Smooth muscle cell (in vitro differentiated cells): ENCODE measurements at regions not wholly inside any gene's neighbourhood (a gene's known extent, or its start where the extent isn't known, plus 50 kb on each side); places are given as distances from the start of the nearest gene placed in this dataset.

Experiments
- DNase-seq: peaks from one replicate; lab custom pipeline; 2025; ENCODE audit not compliant: unreplicated experiment; lab: John Stamatoyannopoulos, UW
- H2AFZ ChIP-seq: fragments of 200-600 bp; sonication (generic); 2 replicates; pipeline ENCODE4 v1.6.0; 2016; ENCODE audit warnings: antibody characterized with exemption, low read depth, mild to moderate bottlenecking
- H3F3A ChIP-seq: fragments of 200-600 bp; sonication (generic); 2 replicates; pipeline ENCODE4 v1.6.0; 2017; ENCODE audit warnings: antibody characterized with exemption, low read depth
- H3K27ac ChIP-seq: fragments of 200-600 bp; sonication (generic); 2 replicates; pipeline ENCODE4 v1.5.1; 2016; ENCODE audit warnings: low read depth, mild to moderate bottlenecking
- H3K27me3 ChIP-seq: fragments of 200-600 bp; sonication (generic); 2 replicates; pipeline ENCODE4 v1.6.1; 2016; ENCODE audit warnings: low read depth, mild to moderate bottlenecking
- H3K36me3 ChIP-seq: fragments of 200-600 bp; sonication (generic); 2 replicates; pipeline ENCODE4 v1.5.1; 2016; ENCODE audit warnings: low read depth
- H3K4me1 ChIP-seq: fragments of 200-600 bp; sonication (generic); 2 replicates; pipeline ENCODE4 v1.5.1; 2016; ENCODE audit warnings: low read depth
- H3K4me2 ChIP-seq: fragments of 200-600 bp; sonication (generic); 2 replicates; pipeline ENCODE4 v1.6.0; 2016; ENCODE audit warnings: mild to moderate bottlenecking
- H3K4me3 ChIP-seq: fragments of 200-600 bp; sonication (generic); 2 replicates; pipeline ENCODE4 v1.5.1; 2016; ENCODE audit warnings: mild to moderate bottlenecking
- H3K79me2 ChIP-seq: fragments of 200-600 bp; sonication (generic); 2 replicates; pipeline ENCODE4 v1.6.0; 2016; ENCODE audit warnings: low read depth, mild to moderate bottlenecking
- H3K9ac ChIP-seq: fragments of 200-600 bp; sonication (generic); 2 replicates; pipeline ENCODE4 v1.6.0; 2016; ENCODE audit warnings: low read depth
- H3K9me3 ChIP-seq: fragments of 200-600 bp; sonication (generic); replicated peaks from 2 replicates; pipeline ENCODE4 v1.5.1; 2016; ENCODE audit warnings: low read depth
- H4K20me1 ChIP-seq: fragments of 200-600 bp; sonication (generic); 2 replicates; pipeline ENCODE4 v1.6.0; 2016; ENCODE audit warnings: low read depth
- CTCF ChIP-seq: fragments of 200-600 bp; sonication (generic); IDR thresholded peaks from 2 replicates; pipeline ENCODE4 v1.5.1; 2017; ENCODE audit warnings: borderline replicate concordance, mild to moderate bottlenecking, antibody characterized with exemption; ENCODE audit not compliant: insufficient read depth, poor library complexity, severe bottlenecking
- WGBS: methylation state at CpG from one replicate; pipeline ENCODE4 v1.1.7; 2016; ENCODE audit warnings: low lambda C conversion rate; 5-methylcytosine and 5-hydroxymethylcytosine counted together

GRCh38 chr18:51479736-51480135, 282.3 kb upstream of the MEX3C start:
- DNase-seq = no peak
- H3K4me2 ChIP-seq = no peak overlapping the region
- H3K4me3 ChIP-seq = no peak overlapping the region
- H3K4me1 ChIP-seq = no peaks in the 10 kb centered on the region
- H3K36me3 ChIP-seq = no peaks in the 10 kb centered on the region
- H3K9me3 ChIP-seq = no peaks in the 10 kb centered on the region
- no peaks in the 10 kb centered on the region for H3K27me3 ChIP-seq
- WGBS = 86% methylated on average over 6 of the region's 6 CpGs
- H3K27ac ChIP-seq = no peak overlapping the region
- H3K79me2 ChIP-seq = no peaks in the 10 kb centered on the region
- H3K9ac ChIP-seq = no peak overlapping the region
- peaks cover 11% of the 10 kb centered on the region for H3F3A ChIP-seq
- no peaks in the 10 kb centered on the region for H4K20me1 ChIP-seq
- no peak for TF ChIP-seq CTCF
- H2AFZ ChIP-seq = no peak overlapping the region

- peaks cover 11% of the 10 kb centered on the region for H3F3A ChIP-seq
- no peaks in the 10 kb centered on the region for H3K36me3 ChIP-seq
- DNase-seq = no peak
- H3K79me2 ChIP-seq = no peaks in the 10 kb centered on the region
- H3K9ac ChIP-seq = no peak overlapping the region
- peak overlapping the region; percentile 14 for H3K4me2 ChIP-seq
- peak overlapping the region; percentile 8 for H3K27ac ChIP-seq
- H3K27me3 ChIP-seq = no peaks in the 10 kb centered on the region
- H3K9me3 ChIP-seq = no peaks in the 10 kb centered on the region
- no peak overlapping the region for H2AFZ ChIP-seq
- no peak for TF ChIP-seq CTCF
- no peaks in the 10 kb centered on the region for H3K4me1 ChIP-seq
- no peak overlapping the region for H3K4me3 ChIP-seq
- no peaks in the 10 kb centered on the region for H4K20me1 ChIP-seq
- 49% methylated on average over 5 of the region's 5 CpGs for WGBS
These were observed 283.2 kb upstream of the MEX3C start for GRCh38 chr18:51480407-51481261.

GRCh38 chr18:51486735-51487366, 289.4 kb upstream of the MEX3C start:
- peaks cover 1% of the 10 kb centered on the region for H3F3A ChIP-seq
- no peaks in the 10 kb centered on the region for H3K36me3 ChIP-seq
- no peak overlapping the region for H2AFZ ChIP-seq
- no peak overlapping the region for H3K9ac ChIP-seq
- no peak overlapping the region for H3K27ac ChIP-seq
- no peaks in the 10 kb centered on the region for H3K4me1 ChIP-seq
- H4K20me1 ChIP-seq = no peaks in the 10 kb centered on the region
- H3K4me3 ChIP-seq = no peak overlapping the region
- TF ChIP-seq CTCF = no peak
- no peak overlapping the region for H3K4me2 ChIP-seq
- WGBS = 93% methylated on average over 6 of the region's 6 CpGs
- no peak for DNase-seq
- H3K79me2 ChIP-seq = no peaks in the 10 kb centered on the region
- no peaks in the 10 kb centered on the region for H3K27me3 ChIP-seq
- H3K9me3 ChIP-seq = no peaks in the 10 kb centered on the region
